Body of pancreas (tissue), 4 donors: ENCODE measurements at regions not wholly inside any gene's neighbourhood (a gene's known extent, or its start where the extent isn't known, plus 50 kb on each side); places are given as distances from the start of the nearest gene placed in this dataset.
A peak's percentile ranks its signal among the peaks of the same experiment; 100 is the strongest.
"Not testable (repeated sequence)": the region's sequence is repeated elsewhere in the genome, so short reads cannot be mapped to it uniquely, and the experiment has no call there.

Source experiments
- ATAC-seq: fragments of 150-250 bp; one replicate; pipeline ENCODE4 v1.9.1; 2016
- DNase-seq, 4 donors: peaks; one replicate each; pipeline ENCODE4 v3.0.0-alpha.2; 2019
- H3K27ac ChIP-seq, 4 donors: fragments of 200-600 bp; sonication (generic); 1 replicate in 3 of 4; 2 replicates in 1 of 4; pipeline versions ENCODE4 v1.5.1 to v1.6.1; 2016 to 2019; ENCODE audit warnings: mild to moderate bottlenecking in 1 of 4, mixed read lengths in 1 of 4, moderate library complexity in 1 of 4
- H3K27me3 ChIP-seq, 2 donors: fragments of 200-600 bp; sonication (generic); one replicate each; pipeline ENCODE4 v1.6.0; 2016; ENCODE audit warnings: mild to moderate bottlenecking in 1 of 2
- H3K36me3 ChIP-seq, 2 donors: fragments of 200-600 bp; sonication (generic); replicated peaks in 1 of 2; 2 replicates each; pipeline ENCODE4 v1.5.1; 2016; ENCODE audit warnings: low read depth in 2 of 2; ENCODE audit not compliant: insufficient read depth in 1 of 2
- H3K4me1 ChIP-seq: fragments of 200-600 bp; sonication (generic); one replicate; pipeline ENCODE4 v1.6.0; 2016
- H3K4me3 ChIP-seq, 2 donors: fragments of 200-600 bp; sonication (generic); 1 replicate in 1 of 2; 2 replicates in 1 of 2; pipeline ENCODE4 v1.5.1; 2016 to 2019
- H3K9me3 ChIP-seq, 3 donors: fragments of 200-600 bp; sonication (generic); 1 replicate in 2 of 3; 2 replicates in 1 of 3; pipeline ENCODE4 v1.5.1; 2016
- CTCF ChIP-seq, 7 experiments: fragments of 450-650 bp in 4 of 7; fragments of 200-600 bp in 3 of 7; sonication (generic) in 3 of 7; IDR thresholded peaks; one replicate each; pipeline ENCODE4 v1.5.1; 2016 to 2019; ENCODE audit warnings: antibody characterized with exemption in 7 of 7
- POLR2A ChIP-seq, 3 donors: fragments of 450-650 bp; IDR thresholded peaks; one replicate each; pipeline ENCODE4 v1.6.1; 2016; ENCODE audit warnings: antibody characterized with exemption in 3 of 3, mild to moderate bottlenecking in 2 of 3
- WGBS, 2 donors: methylation state at CpG; one replicate each; pipeline ENCODE4 v1.1.5; 2017; 5-methylcytosine and 5-hydroxymethylcytosine counted together
- intact Hi-C: fragments of 100-400 bp; cut with DNase I; formaldehyde crosslinking; loops from one replicate; pipeline ENCODE4 v1.15.1; 2023

GRCh38 chr2:130289780-130290179 is 52.9 kb upstream of the IMP4 start:
- no peaks in the 10 kb centered on the region for H3K4me1 ChIP-seq
- 29 to 62% methylated on average over 1 of the region's 1 CpG for WGBS, 2 donors
- H3K4me3 ChIP-seq: no peak overlapping the region
- no peak for DNase-seq
- no peak for ATAC-seq
- H3K9me3 ChIP-seq: no peaks in the 10 kb centered on the region
- no peaks in the 10 kb centered on the region for H3K36me3 ChIP-seq
- intact Hi-C loops: no loop called here
- no peaks in the 10 kb centered on the region for H3K27me3 ChIP-seq
- TF ChIP-seq CTCF (IDR thresholded peaks at IDR 0.05) (no peak), POLR2A (IDR thresholded peaks at IDR 0.05) (no peak)
- H3K27ac ChIP-seq: no peak overlapping the region

- peak in 2 of 7 experiments; percentile 9 to 14 for TF ChIP-seq CTCF (IDR thresholded peaks at IDR 0.05)
- no peak for TF ChIP-seq POLR2A (IDR thresholded peaks at IDR 0.05)
- DNase-seq (peak in 1 of 4 donors; percentile 28), ATAC-seq (no peak)
- Histone ChIP-seq H3K9me3 (no peaks in the 10 kb centered on the region), H3K4me3 (no peak overlapping the region), H3K36me3 (no peaks in the 10 kb centered on the region), H3K4me1 (no peaks in the 10 kb centered on the region), H3K27ac (no peak overlapping the region), H3K27me3 (no peaks in the 10 kb centered on the region)
- 60 to 76% methylated on average over 14 to 54 of the region's 56 CpGs for WGBS, 2 donors
- intact Hi-C loops: no loop called here
Observed at GRCh38 chr2:130288467-130289403, 54.0 kb upstream of the IMP4 start.

DNA sequence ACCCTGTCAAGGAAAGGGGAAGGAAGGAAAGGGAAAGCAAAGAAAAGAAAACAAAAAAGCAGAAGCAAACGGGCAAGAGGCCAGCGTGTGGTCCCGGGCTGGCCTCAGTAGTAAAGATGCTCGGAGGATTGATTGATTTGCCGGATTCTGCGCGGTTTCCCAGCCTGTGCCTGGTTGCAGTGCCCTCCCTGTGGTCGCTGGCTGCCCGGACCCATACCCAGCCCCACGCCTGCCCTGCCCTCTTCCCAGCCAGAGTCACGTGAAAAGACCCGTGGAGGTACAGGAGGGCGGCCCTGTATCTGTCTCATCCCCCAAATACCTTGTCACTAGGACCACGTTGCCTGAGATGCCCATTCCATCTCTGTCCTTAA is 55.1 kb upstream of the IMP4 start:
- Histone ChIP-seq H3K36me3 (no peaks in the 10 kb centered on the region), H3K9me3 (no peaks in the 10 kb centered on the region), H3K4me1 (no peaks in the 10 kb centered on the region), H3K27ac (no peak overlapping the region), H3K4me3 (no peak overlapping the region), H3K27me3 (no peaks in the 10 kb centered on the region)
- intact Hi-C loops: no loop called here
- ATAC-seq: no peak
- TF ChIP-seq POLR2A (IDR thresholded peaks at IDR 0.05): no peak
- no peak for TF ChIP-seq CTCF (IDR thresholded peaks at IDR 0.05)
- WGBS, 2 donors: 67 to 78% methylated on average over 11 to 14 of the region's 14 CpGs
- no peak for DNase-seq

- Histone ChIP-seq H3K27me3 (no peaks in the 10 kb centered on the region), H3K4me1 (no peaks in the 10 kb centered on the region), H3K36me3 (no peaks in the 10 kb centered on the region), H3K9me3 (no peaks in the 10 kb centered on the region), H3K4me3 (no peak overlapping the region), H3K27ac (no peak overlapping the region)
- TF ChIP-seq CTCF (IDR thresholded peaks at IDR 0.05): no peak
- no peak for TF ChIP-seq POLR2A (IDR thresholded peaks at IDR 0.05)
- intact Hi-C loops: no loop called here
- ATAC-seq: no peak
- DNase-seq: no peak
- 84 to 87% methylated on average over 23 to 35 of the region's 35 CpGs for WGBS, 2 donors
Observed at GRCh38 chr2:130286983-130287655, 55.6 kb upstream of the IMP4 start.

GRCh38 chr2:130283341-130283869 is 59.3 kb upstream of the IMP4 start:
- WGBS, 2 donors: 75 to 100% methylated on average over 1 to 2 of the region's 7 CpGs
- H3K27me3 ChIP-seq, ATAC-seq, H3K27ac ChIP-seq, DNase-seq, H3K4me1 ChIP-seq, H3K36me3 ChIP-seq, intact Hi-C loops, H3K9me3 ChIP-seq, H3K4me3 ChIP-seq: not testable (repeated sequence)

DNA sequence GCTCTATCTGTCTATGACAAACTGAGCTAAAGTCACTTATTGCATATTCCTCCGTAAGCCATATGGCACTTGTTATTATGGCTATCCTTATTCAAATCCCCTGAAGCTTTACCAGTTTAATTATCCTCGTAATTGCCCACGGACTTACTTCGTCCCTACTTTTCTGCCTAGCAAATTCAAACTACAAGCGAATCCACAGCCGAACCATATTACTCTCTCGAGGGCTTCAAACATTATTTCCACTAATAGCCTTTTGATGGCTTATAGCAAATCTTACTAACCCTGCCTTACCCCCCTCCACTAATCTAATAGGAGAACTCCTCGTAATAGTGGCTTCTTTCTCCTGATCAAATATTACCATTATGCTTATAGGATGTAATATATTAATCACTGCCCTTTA is 63.1 kb upstream of the IMP4 start:
- ATAC-seq, H3K36me3 ChIP-seq, intact Hi-C loops, H3K4me1 ChIP-seq, DNase-seq, H3K27me3 ChIP-seq, H3K9me3 ChIP-seq, H3K4me3 ChIP-seq, H3K27ac ChIP-seq: not testable (repeated sequence)
- WGBS, 2 donors: 74 to 79% methylated on average over 8 of the region's 8 CpGs

- intact Hi-C loops, DNase-seq: not testable (repeated sequence)
Observed at GRCh38 chr2:130268333-130268732, 70.1 kb upstream of the TUBA3E start.

More at GRCh38 chr2:130268333-130268732, 70.1 kb upstream of the TUBA3E start:
- not testable (repeated sequence) for H3K27me3 ChIP-seq, H3K36me3 ChIP-seq, H3K4me1 ChIP-seq, H3K27ac ChIP-seq, H3K4me3 ChIP-seq, H3K9me3 ChIP-seq, ATAC-seq
- 49 to 61% methylated on average over 7 of the region's 9 CpGs for WGBS, 2 donors
